Adrenal gland (tissue), 9 donors: ENCODE measurements at regions not wholly inside any gene's neighbourhood (a gene's known extent, or its start where the extent isn't known, plus 50 kb on each side); places are given as distances from the start of the nearest gene placed in this dataset.

ENCODE experiments used
- DNase-seq, 7 donors: peaks; one replicate each; pipeline ENCODE4 v3.0.0-alpha.2; 2019 to 2020
- H3K27ac ChIP-seq, 5 donors: fragments of 200-600 bp; sonication (generic) in 4 of 5; 1 replicate in 3 of 5; 2 replicates in 2 of 5; pipeline versions ENCODE4 v1.5.1 to v1.8.0; 2016 to 2020; ENCODE audit warnings: mild to moderate bottlenecking in 1 of 5
- H3K27me3 ChIP-seq: fragments of 200-600 bp; 2 replicates; pipeline ENCODE4 v1.8.0; 2021
- H3K36me3 ChIP-seq, 2 donors: fragments of 200-600 bp; replicated peaks in 1 of 2; 1 replicate in 1 of 2; 2 replicates in 1 of 2; pipeline versions ENCODE4 v1.5.1 to v1.8.0; 2018 to 2022
- H3K4me1 ChIP-seq, 2 donors: fragments of 200-600 bp; replicated peaks in 1 of 2; 1 replicate in 1 of 2; 2 replicates in 1 of 2; pipeline versions ENCODE4 v1.5.1 to v1.8.0; 2018 to 2021
- H3K4me3 ChIP-seq, 4 donors: fragments of 200-600 bp; sonication (generic) in 3 of 4; one replicate each; pipeline ENCODE4 v1.5.1; 2016 to 2018
- H3K9me3 ChIP-seq, 3 donors: fragments of 200-600 bp; sonication (generic) in 1 of 3; replicated peaks in 1 of 3; 1 replicate in 2 of 3; 2 replicates in 1 of 3; pipeline versions ENCODE4 v1.5.1 to v1.8.0; 2016 to 2021
- POLR2A ChIP-seq, 2 donors: fragments of 450-650 bp; IDR thresholded peaks; one replicate each; pipeline ENCODE4 v1.6.1; 2017; ENCODE audit warnings: antibody characterized with exemption in 2 of 2, mild to moderate bottlenecking in 2 of 2, moderate library complexity in 1 of 2
- WGBS, 4 donors: extraction: QIAGEN DNeasy Blood & Tissue Kit in 2 of 4; methylation state at CpG; one replicate each; pipeline versions ENCODE4 v1.1.5 to v1.1.7; 2013 to 2017; 5-methylcytosine and 5-hydroxymethylcytosine counted together
- intact Hi-C, 2 donors: fragments of 100-400 bp; cut with DNase I; formaldehyde crosslinking; loops; one replicate each; pipeline versions ENCODE4 v1.14.1 to v1.15.0; 2022 to 2023
- TF ChIP-seq, protein P1 (sequence below), 6 experiments: fragments of 450-650 bp in 4 of 6; fragments of 200-600 bp in 2 of 6; sonication (generic) in 1 of 6; IDR thresholded peaks; 1 replicate in 5 of 6; 2 replicates in 1 of 6; pipeline versions ENCODE4 v1.5.1 to v1.8.0; 2016 to 2021; ENCODE audit warnings: antibody characterized with exemption in 6 of 6, mild to moderate bottlenecking in 2 of 6, moderate library complexity in 1 of 6
- donor health status: healthy with polysubstance abuse.
- donor health status: Bipolar disorder and iron deficiency.
- donor health status: DM: yes; HTN: yes; CAD: no.
- donor health status: DM: no; HTN: no; CAD: no.
- donor health status: DM: no; HTN: no; CAD: no.

DNA sequence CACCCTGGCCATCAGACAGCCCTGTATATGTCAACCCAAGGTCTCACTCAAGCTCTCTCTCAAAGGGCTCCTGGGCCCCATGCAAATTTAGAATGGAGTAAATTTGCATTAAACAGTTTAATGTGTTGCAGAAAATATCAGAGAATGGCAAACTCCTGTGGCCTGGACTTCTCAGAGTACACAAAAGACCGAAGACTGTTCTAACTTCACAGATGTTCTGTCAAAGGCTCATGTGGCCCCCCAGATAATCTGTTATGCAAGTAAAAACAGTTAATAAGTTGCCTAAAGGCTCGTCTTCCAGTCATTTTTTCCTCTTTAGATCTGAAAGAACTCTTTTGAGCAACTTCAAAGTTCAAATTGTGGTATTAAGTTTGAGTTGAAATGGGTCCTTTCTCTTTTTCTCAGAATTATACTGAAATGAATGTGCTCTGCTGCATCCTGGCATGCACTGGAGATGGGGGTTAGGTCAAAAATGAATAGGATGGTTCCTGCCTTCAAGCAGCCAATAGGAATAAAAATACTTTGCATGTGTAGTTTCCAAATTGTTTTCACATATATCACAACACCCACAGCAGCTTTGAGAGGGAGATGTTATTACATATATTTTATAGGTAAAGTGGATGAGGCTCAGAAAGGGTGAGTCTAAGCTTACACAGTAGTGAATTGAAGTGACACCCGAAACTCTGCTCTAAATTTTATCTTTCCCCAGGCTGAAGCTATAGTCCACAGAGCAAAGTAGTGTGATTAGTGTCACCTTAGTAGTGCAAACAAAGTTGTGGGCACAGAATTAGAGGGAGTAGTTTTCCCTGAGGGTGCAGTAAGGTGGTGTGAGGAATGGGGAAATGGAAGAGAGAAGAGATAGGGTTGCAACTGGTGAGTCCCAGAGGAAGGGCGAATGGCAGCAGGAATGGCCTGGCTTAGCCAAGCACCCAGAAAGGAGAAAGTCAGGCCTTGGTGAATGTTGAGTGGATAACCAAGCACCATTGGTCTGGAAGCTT is 205.0 kb upstream of the RFC3 start:
- H3K27ac ChIP-seq: no peak overlapping the region
- DNase-seq: no peak
- intact Hi-C loops: no loop called here

GRCh38 chr13:33615436-33615835 is 202.5 kb upstream of the RFC3 start:
- DNase-seq: no peak
- TF ChIP-seq, protein P1, sequence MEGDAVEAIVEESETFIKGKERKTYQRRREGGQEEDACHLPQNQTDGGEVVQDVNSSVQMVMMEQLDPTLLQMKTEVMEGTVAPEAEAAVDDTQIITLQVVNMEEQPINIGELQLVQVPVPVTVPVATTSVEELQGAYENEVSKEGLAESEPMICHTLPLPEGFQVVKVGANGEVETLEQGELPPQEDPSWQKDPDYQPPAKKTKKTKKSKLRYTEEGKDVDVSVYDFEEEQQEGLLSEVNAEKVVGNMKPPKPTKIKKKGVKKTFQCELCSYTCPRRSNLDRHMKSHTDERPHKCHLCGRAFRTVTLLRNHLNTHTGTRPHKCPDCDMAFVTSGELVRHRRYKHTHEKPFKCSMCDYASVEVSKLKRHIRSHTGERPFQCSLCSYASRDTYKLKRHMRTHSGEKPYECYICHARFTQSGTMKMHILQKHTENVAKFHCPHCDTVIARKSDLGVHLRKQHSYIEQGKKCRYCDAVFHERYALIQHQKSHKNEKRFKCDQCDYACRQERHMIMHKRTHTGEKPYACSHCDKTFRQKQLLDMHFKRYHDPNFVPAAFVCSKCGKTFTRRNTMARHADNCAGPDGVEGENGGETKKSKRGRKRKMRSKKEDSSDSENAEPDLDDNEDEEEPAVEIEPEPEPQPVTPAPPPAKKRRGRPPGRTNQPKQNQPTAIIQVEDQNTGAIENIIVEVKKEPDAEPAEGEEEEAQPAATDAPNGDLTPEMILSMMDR (IDR thresholded peaks at IDR 0.05): no peak
- no peak for TF ChIP-seq POLR2A (IDR thresholded peaks at IDR 0.05)
- Histone ChIP-seq H3K4me1 (peaks cover 16 to 18% of the 10 kb centered on the region in 2 donors), H3K9me3 (no peaks in the 10 kb centered on the region), H3K4me3 (no peak overlapping the region), H3K27me3 (no peaks in the 10 kb centered on the region), H3K27ac (no peak overlapping the region), H3K36me3 (no peaks in the 10 kb centered on the region)
- intact Hi-C loops: no loop called here
- WGBS, 4 donors: 76 to 100% (median 89%) methylated on average over 2 of the region's 2 CpGs

More for the DNA sequence above, 205.0 kb upstream of the RFC3 start:
- Histone ChIP-seq H3K4me3 (no peak overlapping the region), H3K9me3 (no peaks in the 10 kb centered on the region), H3K27me3 (no peaks in the 10 kb centered on the region), H3K4me1 (peaks cover 18 to 22% of the 10 kb centered on the region in 2 donors), H3K36me3 (no peaks in the 10 kb centered on the region)
- 91 to 93% (median 92%) methylated on average over 4 of the region's 4 CpGs for WGBS, 4 donors
- TF ChIP-seq POLR2A (IDR thresholded peaks at IDR 0.05): no peak
- TF ChIP-seq, protein P1 (IDR thresholded peaks at IDR 0.05): no peak

GRCh38 chr13:33616130-33616529 is 201.8 kb upstream of the RFC3 start:
- DNase-seq: no peak

GRCh38 chr13:33617055-33617454 is 200.9 kb upstream of the RFC3 start:
- no peak overlapping the region for H3K27ac ChIP-seq
- H3K4me1 ChIP-seq: peaks cover 1% of the 10 kb centered on the region in 2 donors
- intact Hi-C loops: no loop called here
- H3K36me3 ChIP-seq: no peaks in the 10 kb centered on the region
- H3K4me3 ChIP-seq: no peak overlapping the region
- no peaks in the 10 kb centered on the region for H3K9me3 ChIP-seq
- no peak for TF ChIP-seq POLR2A (IDR thresholded peaks at IDR 0.05)
- TF ChIP-seq, protein P1 (IDR thresholded peaks at IDR 0.05): no peak
- H3K27me3 ChIP-seq: no peaks in the 10 kb centered on the region
- DNase-seq: no peak
- WGBS, 4 donors: 87 to 95% (median 93%) methylated on average over 2 of the region's 2 CpGs

More at GRCh38 chr13:33616130-33616529, 201.8 kb upstream of the RFC3 start:
- no peaks in the 10 kb centered on the region for H3K36me3 ChIP-seq
- no peaks in the 10 kb centered on the region for H3K9me3 ChIP-seq
- intact Hi-C loops: no loop called here
- TF ChIP-seq, protein P1 (IDR thresholded peaks at IDR 0.05): no peak
- TF ChIP-seq POLR2A (IDR thresholded peaks at IDR 0.05): no peak
- H3K27me3 ChIP-seq: no peaks in the 10 kb centered on the region
- WGBS, 4 donors: 90 to 98% (median 94%) methylated on average over 2 of the region's 2 CpGs
- peaks cover 9 to 11% of the 10 kb centered on the region in 2 donors for H3K4me1 ChIP-seq
- H3K27ac ChIP-seq: no peak overlapping the region
- no peak overlapping the region for H3K4me3 ChIP-seq
